GM10248 (cell line): ENCODE measurements at regions not wholly inside any gene's neighbourhood (a gene's known extent, or its start where the extent isn't known, plus 50 kb on each side); places are given as distances from the start of the nearest gene placed in this dataset.

ENCODE experiments used
- CTCF ChIA-PET: fragments of 300-600 bp; sonication (Branson Sonifier 250); formaldehyde crosslinking; extraction: SDS; loops from one replicate; lab custom pipeline; 2021; ENCODE audit warnings: antibody characterized with exemption; lab: Yijun Ruan, JAX
- POLR2A ChIA-PET: fragments of 350-650 bp; sonication (Branson Sonifier 250); formaldehyde crosslinking; extraction: SDS; loops from one replicate; lab custom pipeline; 2020; ENCODE audit warnings: antibody characterized with exemption; lab: Yijun Ruan, JAX
- DNase-seq: peaks from one replicate; pipeline ENCODE4 v3.0.0; 2012; ENCODE audit errors: extremely low spot score
- TF ChIP-seq, protein P1 (sequence below): IDR thresholded peaks from 2 replicates; pipeline ENCODE4 v1.5.1; 2012; ENCODE audit warnings: mild to moderate bottlenecking, low read depth; ENCODE audit errors: extremely low read depth, missing control alignments, control extremely low read depth

DNA sequence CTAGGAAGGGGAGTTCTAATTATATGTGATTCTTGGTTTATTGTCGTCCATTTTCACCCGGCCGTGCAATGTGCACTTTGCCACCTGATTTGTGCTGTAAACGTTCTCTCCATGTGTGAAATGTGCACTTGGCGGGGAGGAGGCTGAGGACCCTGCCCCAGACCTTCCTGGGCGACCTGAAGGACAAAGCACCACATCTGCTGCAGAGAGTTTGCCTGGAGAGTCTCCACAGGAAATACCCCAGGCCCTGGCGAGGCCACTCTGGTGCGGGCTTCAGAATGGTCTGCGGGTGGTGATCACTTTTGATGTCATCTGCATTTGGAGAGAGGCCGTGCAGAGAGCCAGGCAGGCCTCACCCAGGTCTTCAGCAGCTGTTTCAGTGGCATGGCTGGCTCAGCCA, 224.7 kb downstream of the BRD1 start:
- CTCF ChIA-PET = no interaction called here
- TF ChIP-seq, protein P1, sequence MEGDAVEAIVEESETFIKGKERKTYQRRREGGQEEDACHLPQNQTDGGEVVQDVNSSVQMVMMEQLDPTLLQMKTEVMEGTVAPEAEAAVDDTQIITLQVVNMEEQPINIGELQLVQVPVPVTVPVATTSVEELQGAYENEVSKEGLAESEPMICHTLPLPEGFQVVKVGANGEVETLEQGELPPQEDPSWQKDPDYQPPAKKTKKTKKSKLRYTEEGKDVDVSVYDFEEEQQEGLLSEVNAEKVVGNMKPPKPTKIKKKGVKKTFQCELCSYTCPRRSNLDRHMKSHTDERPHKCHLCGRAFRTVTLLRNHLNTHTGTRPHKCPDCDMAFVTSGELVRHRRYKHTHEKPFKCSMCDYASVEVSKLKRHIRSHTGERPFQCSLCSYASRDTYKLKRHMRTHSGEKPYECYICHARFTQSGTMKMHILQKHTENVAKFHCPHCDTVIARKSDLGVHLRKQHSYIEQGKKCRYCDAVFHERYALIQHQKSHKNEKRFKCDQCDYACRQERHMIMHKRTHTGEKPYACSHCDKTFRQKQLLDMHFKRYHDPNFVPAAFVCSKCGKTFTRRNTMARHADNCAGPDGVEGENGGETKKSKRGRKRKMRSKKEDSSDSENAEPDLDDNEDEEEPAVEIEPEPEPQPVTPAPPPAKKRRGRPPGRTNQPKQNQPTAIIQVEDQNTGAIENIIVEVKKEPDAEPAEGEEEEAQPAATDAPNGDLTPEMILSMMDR = no peak
- POLR2A ChIA-PET = no interaction called here
- no peak for DNase-seq

DNA sequence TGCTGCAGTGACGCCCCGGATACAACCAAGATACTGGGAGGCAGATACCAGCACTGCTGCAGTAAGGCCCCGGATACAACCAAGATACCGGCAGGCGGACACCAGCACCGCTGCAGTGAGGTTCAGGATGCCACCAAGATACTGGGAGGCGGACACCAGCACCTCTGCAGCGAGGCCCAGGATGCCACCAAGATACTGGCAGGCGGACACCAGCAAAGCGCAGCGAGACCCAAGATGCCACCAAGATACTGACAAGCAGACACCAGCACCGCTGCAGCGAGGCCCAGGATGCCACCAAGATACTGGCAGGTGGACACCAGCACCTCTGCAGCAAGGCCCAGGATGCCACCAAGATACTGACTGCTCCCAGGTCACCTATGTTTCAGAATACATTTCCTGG, 225.2 kb downstream of the BRD1 start:
- no peak for DNase-seq
- CTCF ChIA-PET = no interaction called here
- TF ChIP-seq, protein P1 = no peak
- POLR2A ChIA-PET = no interaction called here

DNA sequence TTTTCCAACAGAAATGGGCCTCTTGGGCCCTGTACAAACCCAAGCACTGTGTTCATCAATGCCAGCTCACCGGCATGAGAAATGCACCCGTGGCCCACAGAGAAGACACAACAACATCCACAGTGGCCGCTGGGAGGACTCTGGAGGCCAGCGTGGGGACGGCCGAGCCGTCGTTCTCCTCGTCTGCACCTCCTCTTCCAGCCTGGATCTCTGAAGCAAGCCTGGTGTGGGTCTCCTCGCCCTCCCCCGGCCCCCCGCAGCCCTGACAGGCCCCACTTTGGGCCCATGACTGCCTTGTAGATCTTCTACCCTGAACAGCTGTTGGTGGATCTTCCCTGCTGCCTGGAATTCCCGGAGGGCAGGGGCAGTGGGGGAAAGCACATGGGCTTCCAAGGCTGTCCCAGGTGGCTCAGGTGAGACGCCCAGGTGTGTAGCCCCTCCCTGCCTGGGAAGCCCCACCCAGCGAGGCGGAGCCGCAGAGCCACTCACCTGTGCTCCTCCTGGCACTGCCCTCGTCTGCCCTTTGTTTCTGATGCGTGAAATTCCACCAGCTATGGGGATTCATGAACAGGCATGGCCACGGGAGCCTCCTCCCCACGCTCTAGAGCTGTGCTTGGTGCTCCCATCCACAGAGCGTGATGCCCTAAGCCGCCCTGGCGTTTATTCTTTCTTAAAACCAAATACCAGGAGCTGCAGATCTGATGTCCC, 225.9 kb downstream of the BRD1 start:
- POLR2A ChIA-PET = no interaction called here
- CTCF ChIA-PET = no interaction called here
- TF ChIP-seq, protein P1 = no peak
- DNase-seq = no peak

DNA sequence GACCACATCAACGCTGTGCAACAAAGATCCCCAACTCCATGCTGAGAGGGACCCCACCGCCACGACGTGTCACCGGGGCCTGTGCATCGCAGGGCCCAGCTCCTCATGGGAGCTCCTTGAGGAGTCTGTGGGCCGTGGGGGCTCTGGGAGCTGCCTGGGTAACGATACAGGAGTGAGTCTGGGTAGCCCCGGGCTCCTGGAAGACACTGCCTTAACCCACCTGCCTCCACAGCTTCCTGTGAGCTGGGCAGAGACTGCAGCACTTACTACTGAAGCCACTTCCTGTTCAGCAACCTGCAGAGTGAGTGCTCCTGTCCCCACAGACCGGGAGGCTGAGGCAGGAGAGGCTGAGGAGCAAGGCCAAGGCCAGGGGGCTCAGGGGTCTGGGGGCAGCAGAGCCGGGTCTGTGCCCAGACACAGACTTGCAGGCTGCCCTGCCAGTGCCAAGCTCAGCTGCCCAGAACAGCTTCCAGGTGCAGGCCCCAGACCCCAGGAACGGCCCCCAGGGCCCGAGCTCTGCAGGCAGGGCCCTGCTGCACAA, 226.7 kb downstream of the BRD1 start:
- CTCF ChIA-PET = no interaction called here
- DNase-seq = no peak
- TF ChIP-seq, protein P1 = no peak
- POLR2A ChIA-PET = no interaction called here

DNA sequence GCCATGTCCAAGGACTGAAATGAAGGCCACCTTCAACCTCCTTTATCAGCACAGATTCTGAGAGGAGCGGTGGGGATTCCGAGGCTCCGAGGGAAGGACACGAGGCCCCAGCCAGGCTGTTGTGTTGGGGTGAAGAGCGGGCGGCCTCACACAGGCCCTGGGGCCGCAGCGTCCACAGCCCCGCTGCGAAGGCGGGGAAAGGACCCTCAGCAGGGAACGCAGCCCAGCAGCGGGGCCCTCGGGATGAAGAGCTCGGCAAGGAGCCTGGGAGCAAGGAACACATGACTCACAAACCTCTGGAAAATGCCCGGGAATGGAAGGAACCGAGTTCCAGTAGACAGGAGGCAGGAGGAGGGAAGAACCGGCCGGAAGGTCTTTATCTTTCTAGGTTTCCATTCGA, 227.2 kb downstream of the BRD1 start:
- no peak for DNase-seq
- TF ChIP-seq, protein P1 = no peak
- ChIA-PET POLR2A (no interaction called here), CTCF (no interaction called here)

DNA sequence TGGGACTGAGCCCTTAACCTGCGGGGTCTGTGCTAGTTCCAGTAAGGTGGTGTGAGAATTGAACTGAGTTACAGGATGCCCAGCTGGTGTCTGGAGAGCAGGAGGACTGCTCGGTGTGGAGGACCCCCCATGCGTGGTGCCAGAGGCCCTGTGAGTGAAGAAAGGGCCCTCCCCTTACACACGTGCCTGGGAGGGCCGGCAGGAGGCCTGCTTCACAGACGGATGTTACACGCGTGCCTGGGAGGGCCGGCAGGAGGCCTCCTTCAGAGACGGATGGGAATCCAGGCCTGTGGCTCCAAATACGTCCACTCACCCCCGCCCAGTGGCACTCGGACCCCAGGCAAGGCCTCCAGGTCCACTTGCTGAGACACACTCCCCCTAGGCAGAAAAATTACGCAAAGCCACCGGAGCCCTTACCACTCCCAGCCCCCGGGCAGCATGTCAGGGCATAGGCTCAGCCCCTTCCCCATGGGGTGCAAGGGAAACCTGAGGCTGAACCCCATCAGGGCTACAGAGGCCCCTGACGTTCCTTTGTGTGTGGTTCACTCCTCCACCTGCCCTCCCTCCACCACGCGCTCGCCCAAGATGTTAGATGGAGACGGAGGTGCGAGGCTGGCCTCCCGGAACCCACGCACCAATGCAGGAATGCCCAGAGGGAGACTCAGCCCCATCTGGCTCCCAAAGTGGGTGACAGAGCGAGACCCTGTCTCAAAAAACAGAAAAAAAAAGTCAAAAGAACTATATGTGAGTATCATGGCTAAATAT, 227.8 kb downstream of the BRD1 start:
- ChIA-PET CTCF (no interaction called here), POLR2A (no interaction called here)
- no peak for DNase-seq
- TF ChIP-seq, protein P1 = no peak
